HepG2 (cell line): ENCODE measurements at regions not wholly inside any gene's neighbourhood (a gene's known extent, or its start where the extent isn't known, plus 50 kb on each side); places are given as distances from the start of the nearest gene placed in this dataset.

Experiments used
- ATAC-seq: fragments of 200-7000 bp; cut with Tn5 transposase; 3 replicates; pipeline ENCODE4 v1.9.1; 2020; ENCODE audit warnings: mild to moderate bottlenecking, moderate library complexity
- BruUV-seq: library from RNA; stranded (reverse); fragments of 400-500 nt; replicated peaks from 2 replicates; lab custom pipeline; 2021; lab: Mats Ljungman, UMichigan
- CTCF ChIA-PET: fragments of 300-600 bp; formaldehyde crosslinking; extraction: SDS; loops from one replicate; lab custom pipeline; 2021; ENCODE audit warnings: low total read pairs, inconsistent platforms, low intra/inter-chr PET ratio; lab: Yijun Ruan, JAX
- POLR2A ChIA-PET: fragments of 350-600 bp; sonication (Branson Sonifier 250); formaldehyde crosslinking; loops from one replicate; lab custom pipeline; 2020; ENCODE audit warnings: antibody characterized with exemption, inconsistent platforms; lab: Yijun Ruan, JAX
- DNase-seq: peaks from one replicate; pipeline ENCODE4 v3.0.0-alpha.2; 2015; ENCODE audit warnings: low spot score
- FAIRE-seq: peaks from 3 replicates; lab custom pipeline; 2011; peaks lifted over from hg19 to GRCh38; lab: Jason Lieb, UNC
- H2AFZ ChIP-seq: one replicate; pipeline ENCODE4 v1.6.1; 2011; ENCODE audit warnings: low read length, inconsistent platforms
- H3K27ac ChIP-seq: fragments of 300-600 bp; 3 replicates; pipeline ENCODE4 v1.8.0; 2011; ENCODE audit warnings: mixed run types, mild to moderate bottlenecking, mixed read lengths, low read length, inconsistent platforms; ENCODE audit not compliant: insufficient read depth; ENCODE audit errors: extremely low read length
- H3K27me3 ChIP-seq, 2 experiments: fragments of 200-600 bp in 1 of 2; 2 replicates in 1 of 2; 3 replicates in 1 of 2; pipeline versions ENCODE4 v1.6.0 to v1.8.0; 2011; ENCODE audit warnings: low read length in 2 of 2, mild to moderate bottlenecking in 2 of 2, moderate library complexity in 2 of 2, inconsistent platforms in 1 of 2; ENCODE audit not compliant: insufficient read depth in 2 of 2, control insufficient read depth in 1 of 2
- H3K36me3 ChIP-seq, 2 experiments: fragments of 200-600 bp in 1 of 2; replicated peaks in 1 of 2; 2 replicates in 1 of 2; 3 replicates in 1 of 2; pipeline versions ENCODE4 v1.5.1 to v1.8.0; 2011; ENCODE audit warnings: low read length in 2 of 2, inconsistent platforms in 1 of 2; ENCODE audit not compliant: insufficient read depth in 2 of 2, control insufficient read depth in 1 of 2
- H3K4me1 ChIP-seq: 2 replicates; pipeline ENCODE4 v1.5.1; 2012; ENCODE audit warnings: low read length, inconsistent platforms; ENCODE audit not compliant: insufficient read depth
- H3K4me2 ChIP-seq: 2 replicates; pipeline ENCODE4 v1.6.0; 2011; ENCODE audit warnings: low read depth, low read length, inconsistent platforms
- H3K4me3 ChIP-seq, 3 experiments: fragments of 200-600 bp in 1 of 3; sonication (generic), shearing (Covaris generic) in 1 of 3; replicated peaks in 1 of 3; 2 replicates each; pipeline ENCODE4 v1.5.1; 2011 to 2016; ENCODE audit warnings: low read length in 3 of 3, inconsistent platforms in 2 of 3, low read depth in 2 of 3, mild to moderate bottlenecking in 2 of 3, control low read depth in 1 of 3, mixed read lengths in 1 of 3; ENCODE audit not compliant: insufficient read depth in 1 of 3
- H3K79me2 ChIP-seq: one replicate; pipeline ENCODE4 v1.6.1; 2011; ENCODE audit warnings: low read length, inconsistent platforms; ENCODE audit not compliant: insufficient read depth
- H3K9ac ChIP-seq: 2 replicates; pipeline ENCODE4 v1.6.0; 2011; ENCODE audit warnings: mild to moderate bottlenecking, low read depth, low read length, inconsistent platforms; ENCODE audit not compliant: insufficient read depth
- H3K9me3 ChIP-seq: 2 replicates; pipeline ENCODE4 v1.5.1; 2012; ENCODE audit warnings: mild to moderate bottlenecking, low read length
- H4K20me1 ChIP-seq: 2 replicates; pipeline ENCODE4 v1.6.0; 2011; ENCODE audit warnings: inconsistent platforms, mild to moderate bottlenecking, low read length, moderate library complexity; ENCODE audit not compliant: insufficient read depth
- GTF3A ChIP-seq: sonication (generic); formaldehyde crosslinking; conservative IDR thresholded peaks from 2 replicates; pipeline ENCODE4 v1.4.0; 2020; ENCODE audit warnings: mild to moderate bottlenecking, missing genetic modification reagents
- HHEX ChIP-seq: IDR thresholded peaks from 2 replicates; pipeline ENCODE4 v1.6.1; 2016; ENCODE audit warnings: control low read depth
- KDM5B ChIP-seq: sonication (generic); formaldehyde crosslinking; IDR thresholded peaks from 2 replicates; pipeline ENCODE4 v1.4.0; 2020; ENCODE audit warnings: missing genetic modification reagents, mild to moderate bottlenecking, borderline replicate concordance
- MED8 ChIP-seq: sonication (generic); formaldehyde crosslinking; IDR thresholded peaks from 2 replicates; pipeline ENCODE4 v1.8.1; 2023; ENCODE audit warnings: mild to moderate bottlenecking, missing genetic modification reagents; ENCODE audit not compliant: insufficient replicate concordance
- NR2C2 ChIP-seq: sonication (generic); formaldehyde crosslinking; IDR thresholded peaks from 2 replicates; pipeline ENCODE4 v1.4.0; 2020; ENCODE audit warnings: missing genetic modification reagents, mild to moderate bottlenecking, moderate library complexity, borderline replicate concordance
- SP140L ChIP-seq: sonication (generic); formaldehyde crosslinking; IDR thresholded peaks from 2 replicates; pipeline ENCODE4 v1.4.0; 2020; ENCODE audit warnings: missing genetic modification reagents, borderline replicate concordance
- ZNF124 ChIP-seq: sonication (generic); formaldehyde crosslinking; IDR thresholded peaks from 2 replicates; pipeline ENCODE4 v1.4.0; 2020; ENCODE audit warnings: missing genetic modification reagents
- ZNF205 ChIP-seq: IDR thresholded peaks from 2 replicates; pipeline ENCODE4 v1.6.1; 2018; ENCODE audit warnings: missing biosample characterization, missing genetic modification reagents
- ZNF335 ChIP-seq: sonication (generic); formaldehyde crosslinking; IDR thresholded peaks from 2 replicates; pipeline ENCODE4 v1.4.0; 2020; ENCODE audit warnings: missing genetic modification reagents
- ZNF451 ChIP-seq: sonication (generic); formaldehyde crosslinking; IDR thresholded peaks from 2 replicates; pipeline ENCODE4 v1.5.0; 2020; ENCODE audit warnings: mild to moderate bottlenecking, missing genetic modification reagents
- WGBS: methylation state at CpG from one replicate; pipeline ENCODE4 v1.1.6; 2017; ENCODE audit warnings: low lambda C conversion rate; 5-methylcytosine and 5-hydroxymethylcytosine counted together
- in situ Hi-C: cut with HindIII; loops from 2 replicates; pipeline ENCODE4 v1.10.0; 2017; ENCODE audit warnings: low pct_unique_long_range_greater_than_20kb; ENCODE audit not compliant: extremely low pct_ligation_motif_present
- intact Hi-C: fragments of 100-400 bp; cut with micrococcal nuclease; formaldehyde crosslinking; loops from one replicate; pipeline ENCODE4 v1.10.0; 2022; ENCODE audit not compliant: unreplicated experiment
- TF ChIP-seq, protein P1 (sequence below): sonication (generic); formaldehyde crosslinking; IDR thresholded peaks from 2 replicates; pipeline ENCODE4 v1.5.0; 2020; ENCODE audit warnings: mild to moderate bottlenecking, missing genetic modification reagents
- TF ChIP-seq, protein P2 (sequence below): IDR thresholded peaks from 2 replicates; pipeline ENCODE4 v1.6.1; 2012; ENCODE audit warnings: inconsistent platforms
- TF ChIP-seq, protein P3 (sequence below): sonication (generic); formaldehyde crosslinking; IDR thresholded peaks from 2 replicates; pipeline ENCODE4 v1.4.0; 2020; ENCODE audit warnings: missing genetic modification reagents, borderline replicate concordance

DNA sequence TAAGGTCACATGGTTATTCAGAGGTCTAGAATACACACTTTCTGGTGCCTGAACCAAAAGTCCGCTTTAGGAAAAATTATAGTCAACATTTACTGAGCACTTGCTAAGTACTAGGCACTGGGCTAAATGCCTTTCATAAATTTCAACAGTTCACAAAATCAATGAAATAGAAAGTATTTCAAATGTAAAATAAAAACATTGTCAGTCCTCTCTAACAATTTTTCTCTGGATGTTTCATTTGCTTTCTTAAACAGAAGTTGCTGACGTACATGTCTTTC is 61.7 kb downstream of the HHEX start:
- ATAC-seq (no peak), DNase-seq (no peak), FAIRE-seq (no peak)
- Histone ChIP-seq H3K27me3 (peaks cover 0 to 11% of the 10 kb centered on the region in 2 experiments; a peak in 2 of 5 replicates), H3K9me3 (no peaks in the 10 kb centered on the region), H3K9ac (no peak overlapping the region), H3K79me2 (no peaks in the 10 kb centered on the region), H3K4me2 (no peak overlapping the region), H3K4me1 (peaks cover 43% of the 10 kb centered on the region), H3K36me3 (no peaks in the 10 kb centered on the region), H3K4me3 (no peak overlapping the region), H4K20me1 (no peaks in the 10 kb centered on the region), H3K27ac (no peak overlapping the region), H2AFZ (no peak overlapping the region)
- in situ Hi-C loops (no loop called here), intact Hi-C loops (no loop called here)
- BruUV-seq, result no TSS peak
- POLR2A ChIA-PET, result no interaction called here
- CTCF ChIA-PET, result no interaction called here
- WGBS, result 22% methylated on average over 2 of the region's 2 CpGs
- TF ChIP-seq KDM5B (no peak), SP140L (CRISPR knock-in tag) (no peak), ZNF205 (CRISPR knock-in tag) (peak; percentile 98), HHEX (no peak)
- TF ChIP-seq, protein P1, sequence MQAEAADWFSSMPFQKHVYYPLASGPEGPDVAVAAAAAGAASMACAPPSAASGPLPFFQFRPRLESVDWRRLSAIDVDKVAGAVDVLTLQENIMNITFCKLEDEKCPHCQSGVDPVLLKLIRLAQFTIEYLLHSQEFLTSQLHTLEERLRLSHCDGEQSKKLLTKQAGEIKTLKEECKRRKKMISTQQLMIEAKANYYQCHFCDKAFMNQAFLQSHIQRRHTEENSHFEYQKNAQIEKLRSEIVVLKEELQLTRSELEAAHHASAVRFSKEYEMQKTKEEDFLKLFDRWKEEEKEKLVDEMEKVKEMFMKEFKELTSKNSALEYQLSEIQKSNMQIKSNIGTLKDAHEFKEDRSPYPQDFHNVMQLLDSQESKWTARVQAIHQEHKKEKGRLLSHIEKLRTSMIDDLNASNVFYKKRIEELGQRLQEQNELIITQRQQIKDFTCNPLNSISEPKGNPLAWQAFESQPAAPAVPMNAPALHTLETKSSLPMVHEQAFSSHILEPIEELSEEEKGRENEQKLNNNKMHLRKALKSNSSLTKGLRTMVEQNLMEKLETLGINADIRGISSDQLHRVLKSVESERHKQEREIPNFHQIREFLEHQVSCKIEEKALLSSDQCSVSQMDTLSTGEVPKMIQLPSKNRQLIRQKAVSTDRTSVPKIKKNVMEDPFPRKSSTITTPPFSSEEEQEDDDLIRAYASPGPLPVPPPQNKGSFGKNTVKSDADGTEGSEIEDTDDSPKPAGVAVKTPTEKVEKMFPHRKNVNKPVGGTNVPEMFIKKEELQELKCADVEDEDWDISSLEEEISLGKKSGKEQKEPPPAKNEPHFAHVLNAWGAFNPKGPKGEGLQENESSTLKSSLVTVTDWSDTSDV (CRISPR knock-in tag), result no peak
- TF ChIP-seq, protein P2, sequence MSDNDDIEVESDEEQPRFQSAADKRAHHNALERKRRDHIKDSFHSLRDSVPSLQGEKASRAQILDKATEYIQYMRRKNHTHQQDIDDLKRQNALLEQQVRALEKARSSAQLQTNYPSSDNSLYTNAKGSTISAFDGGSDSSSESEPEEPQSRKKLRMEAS, result no peak

DNA sequence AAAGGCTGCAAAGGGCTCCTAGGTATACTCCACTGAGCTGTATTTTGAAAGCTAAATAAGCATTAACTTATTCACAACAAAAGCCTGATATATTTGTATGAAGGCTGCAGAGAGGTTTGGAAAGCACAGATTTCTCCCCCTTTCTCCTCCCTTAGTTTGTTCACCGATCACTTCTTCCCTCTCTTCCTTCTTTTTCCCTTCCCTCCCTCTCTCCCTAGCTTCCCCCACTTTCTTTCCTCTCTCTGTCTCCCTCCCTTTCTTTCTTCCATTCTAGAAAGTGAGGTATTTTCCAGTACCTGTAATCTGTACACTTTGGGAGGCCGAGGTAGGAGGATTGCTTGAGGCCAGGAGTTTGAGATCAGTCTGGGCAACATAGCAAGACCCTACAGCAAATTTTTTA is 62.1 kb downstream of the HHEX start:
- DNase-seq (no peak), ATAC-seq (no peak), FAIRE-seq (no peak)
- BruUV-seq, result no TSS peak
- Histone ChIP-seq H3K9me3 (no peaks in the 10 kb centered on the region), H3K79me2 (no peaks in the 10 kb centered on the region), H4K20me1 (no peaks in the 10 kb centered on the region), H3K4me2 (no peak overlapping the region), H3K36me3 (no peaks in the 10 kb centered on the region), H3K27me3 (peaks cover 0 to 7% of the 10 kb centered on the region in 2 experiments; a peak in 2 of 5 replicates), H2AFZ (no peak overlapping the region), H3K4me3 (no peak overlapping the region), H3K9ac (no peak overlapping the region), H3K27ac (no peak overlapping the region), H3K4me1 (peaks cover 46% of the 10 kb centered on the region)
- ChIA-PET CTCF (no interaction called here), POLR2A (no interaction called here)
- intact Hi-C loops, result no loop called here
- WGBS, result 71% methylated on average over 2 of the region's 2 CpGs
- in situ Hi-C loops, result no loop called here
- TF ChIP-seq GTF3A (CRISPR knock-in tag) (no peak), ZNF335 (CRISPR knock-in tag) (no peak), NR2C2 (CRISPR knock-in tag) (no peak), ZNF451 (no peak), MED8 (CRISPR knock-in tag) (no peak), ZNF124 (CRISPR knock-in tag) (no peak)
- TF ChIP-seq, protein P3, sequence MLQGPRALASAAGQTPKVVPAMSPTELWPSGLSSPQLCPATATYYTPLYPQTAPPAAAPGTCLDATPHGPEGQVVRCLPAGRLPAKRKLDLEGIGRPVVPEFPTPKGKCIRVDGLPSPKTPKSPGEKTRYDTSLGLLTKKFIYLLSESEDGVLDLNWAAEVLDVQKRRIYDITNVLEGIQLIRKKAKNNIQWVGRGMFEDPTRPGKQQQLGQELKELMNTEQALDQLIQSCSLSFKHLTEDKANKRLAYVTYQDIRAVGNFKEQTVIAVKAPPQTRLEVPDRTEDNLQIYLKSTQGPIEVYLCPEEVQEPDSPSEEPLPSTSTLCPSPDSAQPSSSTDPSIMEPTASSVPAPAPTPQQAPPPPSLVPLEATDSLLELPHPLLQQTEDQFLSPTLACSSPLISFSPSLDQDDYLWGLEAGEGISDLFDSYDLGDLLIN (CRISPR knock-in tag), result no peak
